HG03108 (cell line): ENCODE measurements at regions not wholly inside any gene's neighbourhood (a gene's known extent, or its start where the extent isn't known, plus 50 kb on each side); places are given as distances from the start of the nearest gene placed in this dataset.

Experiments
- ATAC-seq: cut with Tn5 transposase; IDR thresholded peaks from one replicate; pipeline ENCODE4 v1.9.1; 2021; ENCODE audit warnings: moderate library complexity; ENCODE audit not compliant: unreplicated experiment

DNA sequence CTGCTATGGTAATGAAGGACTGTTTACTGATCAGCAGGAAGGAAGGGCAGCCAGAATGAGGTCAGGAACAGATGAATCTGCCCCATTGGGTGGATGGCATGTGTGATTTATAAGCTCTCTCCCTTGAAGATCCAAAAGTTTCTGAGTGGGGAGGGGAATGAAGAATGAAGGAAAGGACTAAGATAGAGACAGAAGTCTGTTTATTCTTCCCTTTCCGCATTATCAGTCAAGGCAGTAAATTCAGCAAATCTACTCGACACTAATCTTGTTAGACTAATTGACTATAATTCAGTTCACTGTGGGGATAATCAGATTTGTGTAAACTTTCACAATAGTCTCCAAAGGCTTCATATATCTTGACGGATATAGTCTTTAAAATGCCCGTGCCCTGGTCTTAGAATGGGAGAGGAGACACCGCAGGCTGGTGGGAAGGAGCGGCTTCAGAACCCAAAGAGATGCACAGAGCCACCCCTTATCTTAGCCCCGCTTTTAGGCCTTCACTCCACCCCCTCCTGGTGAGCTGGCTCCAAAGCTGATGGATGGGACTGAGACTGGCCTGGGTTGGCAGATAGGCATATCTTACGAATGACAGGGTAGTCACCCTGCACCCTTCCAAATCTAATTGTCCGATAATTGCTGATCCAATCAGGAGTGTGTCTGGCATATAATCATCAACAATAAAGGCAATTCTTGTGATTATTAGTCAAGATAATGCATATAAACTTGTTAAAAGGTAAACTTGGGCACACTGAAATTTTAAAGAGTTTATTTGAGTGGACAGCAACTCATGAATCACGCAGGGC lies 76.0 kb upstream of the PPM1J start:
- ATAC-seq: no peak

DNA sequence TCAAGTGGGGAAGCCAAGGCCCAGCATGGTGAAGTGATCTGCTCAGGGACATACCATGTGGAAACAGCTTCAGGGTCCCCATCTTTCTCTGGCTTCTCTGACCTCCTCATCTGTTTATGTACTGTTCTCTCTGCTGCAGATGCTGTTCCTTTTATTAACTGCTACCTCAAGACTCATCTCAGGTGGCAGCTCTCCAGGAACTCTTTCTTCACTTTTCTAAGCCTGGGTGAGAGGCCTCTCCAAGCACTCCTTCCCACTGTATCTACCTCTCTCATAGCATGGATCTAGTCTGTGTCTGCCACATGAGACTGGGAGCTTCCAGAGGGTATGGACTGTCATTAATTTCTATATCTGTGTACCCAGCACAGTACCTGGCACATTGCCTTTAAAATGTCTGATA lies 73.4 kb upstream of the PPM1J start:
- ATAC-seq: no peak

DNA sequence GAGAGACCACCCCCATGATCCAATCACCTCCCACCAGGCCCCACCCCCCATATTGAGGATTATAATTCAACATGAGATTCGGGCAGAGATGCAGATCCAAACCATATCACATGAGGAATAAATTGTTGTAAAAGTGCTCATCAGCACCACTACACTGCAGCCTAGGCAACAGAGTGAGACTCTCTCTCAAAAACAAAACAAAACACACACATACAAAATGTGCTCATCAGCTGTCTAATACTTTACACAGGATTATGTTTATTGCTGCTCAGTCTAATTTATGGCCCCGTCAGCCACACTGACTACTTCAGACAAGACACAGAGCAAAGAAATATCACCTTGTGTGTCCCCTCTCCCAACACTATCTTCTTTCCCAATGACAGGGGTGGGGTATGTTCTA lies 72.9 kb upstream of the PPM1J start:
- ATAC-seq: no peak

DNA sequence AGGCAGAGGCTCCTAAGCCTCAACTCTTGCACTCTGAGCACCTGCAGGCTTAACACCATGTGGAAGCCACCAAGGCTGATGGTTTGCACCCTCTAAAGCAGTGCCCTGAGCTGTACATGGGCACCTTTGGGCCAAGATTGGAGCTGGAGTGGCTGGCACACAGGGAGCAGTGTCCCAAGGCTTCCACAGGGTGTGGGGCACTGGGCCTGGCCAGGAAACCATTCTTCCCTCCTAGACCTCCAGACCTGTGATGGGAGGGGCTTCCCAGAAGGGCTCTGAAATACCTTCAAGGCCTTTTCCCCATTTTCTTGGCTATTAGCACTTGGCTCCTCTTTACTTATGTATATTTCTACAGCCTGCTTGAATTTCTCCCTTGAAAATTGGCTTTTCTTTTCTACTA lies 67.9 kb upstream of the PPM1J start:
- no peak for ATAC-seq

DNA sequence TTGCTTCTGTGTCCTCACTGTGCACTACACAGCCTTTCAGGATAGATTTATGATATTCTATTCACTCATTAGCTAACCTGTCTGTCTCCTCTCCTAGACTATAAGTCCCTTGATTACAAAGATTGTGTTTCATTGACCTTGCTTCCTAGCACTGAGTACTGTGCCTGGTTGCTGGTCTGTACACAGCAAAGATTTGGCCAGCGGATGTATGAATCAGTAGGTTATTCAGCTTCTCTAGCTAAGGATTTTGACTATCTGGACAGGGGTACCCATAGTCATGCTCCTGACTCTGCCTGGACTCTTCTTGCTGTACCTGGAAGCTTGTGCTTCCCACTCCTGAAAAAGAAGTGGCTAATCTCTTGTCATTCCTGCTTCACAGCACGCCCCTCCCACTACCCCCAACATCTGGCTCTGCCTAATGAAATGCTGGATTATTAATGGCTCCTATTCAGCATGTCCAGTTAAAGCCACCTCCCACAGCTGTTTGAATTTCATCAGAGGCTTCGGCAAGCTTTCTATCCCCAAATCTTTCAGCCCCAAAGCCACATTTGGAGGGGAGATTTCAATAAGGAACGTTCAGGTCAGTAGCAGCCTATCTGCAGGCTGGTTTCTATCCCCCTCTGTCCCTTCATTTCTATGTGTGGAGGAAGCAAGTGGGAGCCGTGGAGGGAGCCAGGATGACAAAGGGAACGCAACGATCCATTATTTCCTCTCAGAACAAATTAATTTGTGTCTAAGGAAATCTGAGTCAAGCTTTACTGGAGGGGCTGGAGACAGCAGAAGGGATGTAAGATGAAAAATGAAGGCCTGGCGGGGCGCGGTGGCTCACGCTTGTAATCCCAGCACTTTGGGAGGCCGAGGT lies 64.8 kb upstream of the PPM1J start:
- ATAC-seq: no peak

DNA sequence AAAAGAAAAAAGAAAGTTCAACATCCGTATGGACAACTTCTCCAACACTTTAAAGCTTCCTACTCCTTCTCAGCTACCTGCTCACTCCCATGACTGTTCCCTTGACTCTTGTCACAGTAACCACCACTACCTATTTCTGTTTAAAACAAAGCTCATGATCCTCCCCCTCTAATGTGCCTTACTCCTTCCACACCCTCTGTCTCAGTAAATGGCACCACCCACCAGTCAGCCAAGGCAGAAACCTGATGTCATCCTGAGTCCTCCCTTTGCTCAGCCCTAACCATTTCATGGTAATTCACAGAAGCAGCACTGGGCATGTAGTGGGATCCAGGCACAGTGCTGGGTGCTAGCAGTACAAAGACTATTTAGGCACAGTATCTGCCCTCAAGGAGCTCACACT lies 63.0 kb upstream of the PPM1J start:
- ATAC-seq: no peak

DNA sequence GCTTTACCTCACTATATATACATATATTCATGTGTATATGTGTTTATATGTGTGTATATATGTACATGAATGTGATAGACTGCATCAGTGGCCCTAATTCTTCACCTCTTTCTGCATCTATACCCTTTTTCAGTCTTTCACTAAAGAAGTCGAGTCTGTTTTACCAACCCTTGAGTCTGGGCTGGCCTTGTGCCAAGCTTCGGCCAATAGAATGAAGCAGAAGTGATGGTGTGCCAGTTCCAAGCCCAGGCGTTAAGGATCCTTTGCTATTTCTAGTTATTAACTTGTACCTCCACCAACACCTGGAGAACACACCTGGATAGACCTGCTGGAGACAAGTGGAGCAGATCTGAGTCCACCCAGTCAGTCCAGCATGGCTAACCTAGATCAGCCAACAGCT lies 61.6 kb upstream of the PPM1J start:
- ATAC-seq: no peak

DNA sequence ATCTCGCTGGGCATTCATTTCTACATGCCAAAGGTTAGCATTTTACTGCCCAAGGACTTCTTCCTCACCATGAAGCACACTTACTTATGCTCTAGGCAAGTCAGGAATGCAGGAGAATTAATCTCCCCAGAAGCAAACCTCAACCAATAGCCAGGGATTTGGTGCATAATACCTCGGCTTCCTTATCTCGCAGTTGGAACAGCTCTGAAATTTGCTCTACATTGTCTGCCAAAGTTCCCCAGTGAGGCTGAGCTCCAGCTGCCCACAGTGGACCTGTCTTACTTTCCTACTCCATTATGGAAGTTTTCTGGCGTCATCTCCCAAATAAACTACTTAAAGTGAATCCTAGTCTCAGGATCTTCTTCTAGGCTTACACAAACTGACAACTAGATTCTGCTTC lies 57.6 kb upstream of the PPM1J start:
- ATAC-seq: no peak

DNA sequence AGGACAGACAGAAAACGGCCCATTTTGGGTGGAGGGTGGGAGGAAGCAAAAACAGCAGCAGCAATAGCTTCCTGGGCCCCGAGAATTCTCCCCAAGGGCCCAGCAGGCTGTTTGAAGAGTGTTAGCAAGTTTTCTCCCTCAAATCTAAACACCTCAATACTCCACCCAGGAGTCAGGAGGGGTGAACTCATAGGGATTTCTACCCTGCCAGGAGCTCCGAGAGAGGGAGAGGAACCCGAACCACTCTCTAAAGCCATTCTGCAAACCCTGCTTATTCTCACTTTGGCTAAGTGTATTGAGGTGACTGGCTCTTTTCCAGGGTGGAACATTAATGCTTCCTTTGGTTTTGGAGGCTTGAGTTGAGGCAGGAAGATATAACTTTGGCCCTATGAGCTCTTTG lies 55.6 kb upstream of the PPM1J start:
- ATAC-seq: no peak

DNA sequence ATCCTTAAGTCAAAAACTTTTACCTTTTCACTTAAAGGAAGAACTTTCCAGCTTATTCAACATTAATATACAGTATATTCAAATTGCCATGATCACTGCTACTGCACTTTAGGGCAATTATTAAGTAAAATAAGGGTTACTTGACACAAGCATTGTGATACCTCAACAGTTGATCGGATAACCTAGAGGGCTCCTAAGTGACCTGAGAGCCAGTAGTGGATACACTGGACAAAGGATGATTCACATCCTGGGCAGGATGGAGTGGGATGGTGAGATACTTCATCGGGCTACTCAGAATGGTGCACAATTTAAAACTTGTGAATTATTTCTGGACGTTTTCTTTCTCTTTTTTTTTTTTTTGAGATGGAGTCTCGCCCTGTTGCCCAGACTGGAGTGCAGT lies 54.5 kb upstream of the PPM1J start:
- no peak for ATAC-seq

DNA sequence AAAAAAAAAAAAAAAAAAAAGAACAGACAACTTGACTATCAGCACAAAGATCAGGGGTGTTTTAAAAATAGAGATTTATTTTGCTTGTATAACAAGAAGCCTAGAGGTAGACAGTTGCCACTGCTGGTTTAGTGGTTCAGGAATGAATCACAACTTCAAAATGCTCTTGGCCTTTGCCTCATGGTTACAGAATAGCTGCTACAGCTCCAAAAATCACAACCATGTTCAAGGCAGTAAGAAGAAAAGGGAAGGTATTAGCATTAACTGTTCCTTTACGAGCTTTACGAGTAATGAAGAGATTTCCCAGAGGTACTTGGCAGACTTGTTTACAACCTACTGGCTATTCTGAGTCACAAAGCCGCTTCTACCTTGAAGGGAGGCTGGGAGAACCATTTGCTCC lies 52.5 kb upstream of the PPM1J start:
- ATAC-seq: no peak
